GM19467 (cell line): ENCODE measurements at regions not wholly inside any gene's neighbourhood (a gene's known extent, or its start where the extent isn't known, plus 50 kb on each side); places are given as distances from the start of the nearest gene placed in this dataset.

Experiments
- ATAC-seq: cut with Tn5 transposase; IDR thresholded peaks from one replicate; pipeline ENCODE4 v1.9.1; 2021; ENCODE audit warnings: mild to moderate bottlenecking, moderate library complexity; ENCODE audit not compliant: unreplicated experiment

DNA sequence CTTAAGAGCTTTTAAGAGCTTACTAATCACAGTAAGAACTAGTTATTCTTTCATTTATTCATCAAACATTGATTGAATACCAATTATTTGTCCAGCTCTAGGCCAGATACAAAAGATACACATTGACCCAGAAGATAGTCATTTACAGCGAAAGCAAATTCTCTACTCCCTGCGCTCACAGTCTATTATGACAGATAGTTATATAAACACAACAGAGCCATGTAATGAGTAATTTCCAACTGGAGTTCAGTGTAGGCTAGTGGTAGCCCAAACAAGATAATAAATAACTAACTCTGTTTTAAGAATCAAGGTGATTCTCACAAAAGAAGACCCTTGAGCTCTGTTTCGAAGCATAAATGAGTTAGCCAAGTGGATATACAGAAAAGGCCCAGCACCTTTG is 397.8 kb upstream of the TLE4 start:
- no peak for ATAC-seq

- ATAC-seq = no peak
Measured at GRCh38 chr9:79176014-79176697, 395.6 kb upstream of the TLE4 start.

DNA sequence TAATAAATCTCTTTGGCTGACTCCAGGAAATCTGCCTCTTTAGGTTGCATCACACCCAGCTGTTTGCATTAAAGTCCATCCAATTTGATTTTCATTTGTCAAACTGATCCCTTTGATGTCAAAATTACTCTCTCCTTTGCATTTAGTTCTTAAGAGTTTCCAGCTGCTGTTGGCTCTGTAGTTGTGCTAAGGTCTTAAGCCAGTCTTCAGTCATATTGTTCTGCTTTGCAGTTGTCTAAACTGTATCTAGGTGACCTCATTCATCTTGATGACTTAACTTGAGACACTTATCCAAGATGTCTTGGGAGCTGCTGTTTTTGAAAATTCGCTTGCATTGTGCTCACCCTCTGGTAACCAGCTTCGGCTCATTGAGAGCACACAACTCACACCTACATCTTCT is 386.9 kb upstream of the TLE4 start:
- ATAC-seq = no peak

DNA sequence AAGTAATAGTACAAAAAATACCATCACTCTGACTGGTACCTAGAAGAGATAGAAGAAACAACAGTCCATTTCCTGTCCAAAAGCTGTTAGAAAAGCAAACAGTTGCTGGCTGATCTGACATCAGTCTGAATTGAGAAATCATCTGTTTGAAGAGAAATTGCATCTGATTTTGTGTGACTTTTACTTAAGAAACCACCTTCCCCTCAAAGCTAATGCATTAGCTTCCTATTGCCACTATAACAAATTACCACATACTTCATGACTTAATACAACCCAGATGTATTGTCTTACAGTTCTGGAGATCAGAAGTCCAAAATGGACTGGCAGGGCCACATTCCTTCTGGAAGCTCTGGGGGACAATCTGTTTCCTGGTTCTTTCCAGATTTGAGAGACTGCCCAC is 385.9 kb upstream of the TLE4 start:
- no peak for ATAC-seq

- no peak for ATAC-seq
Measured at GRCh38 chr9:79189511-79189924, 382.2 kb upstream of the TLE4 start.

DNA sequence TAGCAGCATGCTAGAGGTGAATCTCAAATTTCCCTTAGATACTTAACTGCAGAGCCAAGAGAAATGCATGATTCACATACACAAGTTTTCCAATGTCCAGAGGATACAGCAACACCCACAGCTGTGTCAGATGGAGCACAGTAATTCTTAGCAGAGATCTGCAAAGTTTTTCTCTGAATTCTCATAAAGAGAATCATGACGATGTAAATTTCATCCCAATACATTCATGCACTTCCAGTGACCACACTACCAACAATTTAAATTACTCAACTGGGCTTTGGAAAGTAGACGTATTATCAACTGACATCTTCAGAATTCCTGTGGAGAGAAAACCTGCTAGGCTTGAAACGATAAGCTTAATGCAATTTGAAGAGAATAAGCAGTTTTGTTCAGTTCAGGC is 378.8 kb upstream of the TLE4 start:
- ATAC-seq = no peak

DNA sequence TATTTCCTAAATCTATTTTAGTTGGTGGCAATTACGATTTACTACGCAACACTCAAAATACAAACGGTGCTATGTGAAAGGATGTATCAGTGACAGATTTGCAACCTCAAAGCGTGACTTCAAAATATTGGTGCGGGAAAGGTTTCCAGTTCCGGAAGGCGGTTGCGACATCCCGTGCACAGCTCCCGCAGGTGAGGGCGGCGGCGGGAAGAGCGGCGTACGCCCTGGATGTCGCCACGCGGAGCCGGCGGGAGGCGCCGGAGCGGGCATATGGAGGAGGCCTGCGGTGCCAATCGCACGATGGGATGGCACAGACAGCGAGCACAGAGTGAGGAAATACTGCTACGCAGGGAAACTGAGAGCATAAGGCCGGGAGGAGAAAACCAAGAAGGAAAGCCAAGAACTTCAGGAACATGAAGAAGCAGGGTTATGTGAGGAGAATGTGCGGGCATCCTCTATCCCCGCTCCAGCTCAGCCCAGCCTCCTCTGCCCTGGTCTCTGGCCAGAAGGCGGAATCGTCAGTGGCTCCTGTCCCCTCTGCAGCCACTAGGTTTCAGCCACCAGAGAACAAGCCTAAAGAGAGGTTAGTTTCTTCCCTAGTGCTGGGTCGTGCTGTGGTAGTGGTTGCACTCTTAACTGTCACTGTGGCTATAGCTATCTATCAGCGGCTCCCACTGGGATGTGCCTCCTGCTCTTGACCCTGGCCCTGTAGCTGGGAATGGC is 378.1 kb upstream of the TLE4 start:
- ATAC-seq = no peak

DNA sequence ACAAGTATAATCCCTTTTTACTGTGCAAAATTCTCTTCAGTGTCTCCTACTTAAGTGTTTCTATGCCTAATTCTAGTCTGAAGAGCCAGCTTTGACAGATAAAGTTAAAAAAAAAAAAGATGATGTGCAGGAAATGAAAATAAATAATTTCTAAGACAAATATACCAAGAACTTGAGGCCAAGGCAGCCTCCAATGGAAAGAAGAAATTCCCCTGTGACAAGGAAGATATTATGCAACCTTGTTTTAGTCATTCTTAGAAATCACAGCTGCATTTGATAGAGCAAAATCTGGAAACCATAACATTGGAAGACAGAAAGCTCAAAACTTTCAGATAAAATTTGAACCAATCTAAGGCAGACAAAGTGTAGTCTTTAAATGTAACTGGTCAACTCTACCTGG is 375.9 kb upstream of the TLE4 start:
- ATAC-seq = no peak

DNA sequence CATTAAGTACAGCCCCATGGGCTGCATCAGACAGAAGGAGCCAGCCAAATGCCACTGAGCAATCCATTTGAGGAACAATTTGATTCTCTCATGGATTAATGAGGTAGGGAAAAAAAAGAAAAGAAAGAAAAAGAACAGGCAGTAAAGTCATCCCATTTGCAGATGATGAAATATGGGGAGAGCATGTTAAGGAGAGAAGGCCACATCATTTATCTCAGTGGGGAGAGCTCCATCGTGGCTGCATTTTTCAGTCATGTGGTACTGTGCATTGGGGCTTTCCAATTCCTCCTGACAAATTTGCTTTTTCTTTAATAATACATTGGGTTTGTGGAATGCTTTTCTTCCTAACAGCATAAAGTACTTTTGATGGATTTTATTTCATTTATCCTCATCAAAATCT is 375.2 kb upstream of the TLE4 start:
- no peak for ATAC-seq

DNA sequence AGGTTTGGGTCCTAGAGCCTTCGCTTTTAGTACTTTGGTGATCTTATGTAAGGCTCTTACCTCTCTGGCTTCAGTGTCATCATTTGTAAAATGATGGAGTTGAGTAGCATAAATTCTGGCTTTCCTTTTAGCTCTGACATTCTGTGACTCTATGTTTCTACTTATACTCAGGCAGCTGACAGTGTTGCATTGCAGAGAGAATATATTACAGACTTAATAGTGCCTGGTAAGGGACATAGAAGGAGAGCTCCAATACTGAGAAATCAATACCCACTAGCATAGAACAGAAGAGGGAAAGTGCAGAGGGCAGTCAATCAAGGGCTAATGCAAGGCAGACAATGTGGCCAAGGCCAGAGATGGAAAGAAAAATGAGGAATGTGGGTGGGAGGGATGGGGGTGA is 371.4 kb upstream of the TLE4 start:
- no peak for ATAC-seq

DNA sequence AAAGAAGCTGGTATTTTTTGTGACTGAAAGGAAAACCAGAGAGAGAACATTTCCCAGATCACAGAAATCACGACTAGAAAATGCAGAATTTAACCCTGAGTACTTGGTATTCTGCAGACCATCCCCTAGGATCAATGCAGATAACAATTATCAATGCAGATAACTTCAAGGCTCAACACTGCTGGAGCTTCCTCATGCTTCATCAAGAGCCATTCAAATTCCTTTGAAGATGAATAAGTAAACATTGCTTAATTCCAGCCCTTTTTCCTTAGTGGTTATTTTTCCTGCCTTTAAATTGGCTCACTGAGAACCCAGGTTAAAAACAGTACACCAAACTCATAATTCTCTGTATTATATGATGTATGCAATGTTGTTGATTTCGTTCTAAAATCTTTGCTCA is 370.1 kb upstream of the TLE4 start:
- ATAC-seq = no peak

- no peak for ATAC-seq
Measured at GRCh38 chr9:79208791-79209396, 362.9 kb upstream of the TLE4 start.

GRCh38 chr9:79210541-79211243 is 361.1 kb upstream of the TLE4 start:
- ATAC-seq = no peak

- no peak for ATAC-seq
Measured at GRCh38 chr9:79213417-79214125, 358.2 kb upstream of the TLE4 start.

DNA sequence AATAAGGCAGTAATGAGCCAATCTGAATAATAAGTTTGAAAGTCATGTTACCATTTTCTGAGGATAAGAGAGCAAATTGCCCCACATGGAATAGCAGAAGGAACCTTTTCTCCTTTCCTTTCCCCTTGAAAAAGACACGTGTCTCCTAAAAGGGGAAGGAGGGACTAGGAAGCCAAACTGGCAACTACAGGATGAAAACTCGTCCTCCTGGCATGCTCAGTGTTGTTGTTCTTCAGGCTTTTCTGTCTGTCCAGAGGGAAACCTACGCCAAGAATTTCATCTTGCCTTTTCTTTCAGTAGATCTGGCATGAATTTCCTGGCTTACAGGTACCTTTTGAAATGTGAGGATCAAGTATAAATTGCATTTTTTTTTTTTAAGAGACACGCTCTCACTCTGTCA is 355.9 kb upstream of the TLE4 start:
- no peak for ATAC-seq

- ATAC-seq = no peak
Measured at GRCh38 chr9:79220251-79220650, 351.5 kb upstream of the TLE4 start.

GRCh38 chr9:79220666-79221065 is 351.1 kb upstream of the TLE4 start:
- ATAC-seq = no peak

DNA sequence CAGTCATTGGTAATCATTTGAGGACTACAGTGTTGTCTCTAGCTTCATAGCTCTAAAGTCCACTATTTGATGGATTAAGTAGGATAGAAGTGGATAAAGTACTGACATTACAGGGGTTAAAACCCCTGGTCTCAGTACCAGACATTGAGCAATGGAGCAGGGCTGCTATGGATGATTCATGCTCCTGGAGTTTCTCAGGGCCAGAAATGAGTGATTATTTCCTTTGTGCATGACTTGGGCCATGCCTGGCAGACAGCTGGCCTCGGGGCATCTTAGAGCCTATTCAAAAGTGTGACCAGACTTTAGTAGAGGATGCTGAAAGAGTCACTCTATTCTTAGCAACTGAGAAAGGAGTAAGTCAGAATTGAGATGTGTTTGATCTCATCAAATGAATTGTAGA is 350.7 kb upstream of the TLE4 start:
- no peak for ATAC-seq

- no peak for ATAC-seq
Measured at GRCh38 chr9:79222483-79222882, 349.3 kb upstream of the TLE4 start.

DNA sequence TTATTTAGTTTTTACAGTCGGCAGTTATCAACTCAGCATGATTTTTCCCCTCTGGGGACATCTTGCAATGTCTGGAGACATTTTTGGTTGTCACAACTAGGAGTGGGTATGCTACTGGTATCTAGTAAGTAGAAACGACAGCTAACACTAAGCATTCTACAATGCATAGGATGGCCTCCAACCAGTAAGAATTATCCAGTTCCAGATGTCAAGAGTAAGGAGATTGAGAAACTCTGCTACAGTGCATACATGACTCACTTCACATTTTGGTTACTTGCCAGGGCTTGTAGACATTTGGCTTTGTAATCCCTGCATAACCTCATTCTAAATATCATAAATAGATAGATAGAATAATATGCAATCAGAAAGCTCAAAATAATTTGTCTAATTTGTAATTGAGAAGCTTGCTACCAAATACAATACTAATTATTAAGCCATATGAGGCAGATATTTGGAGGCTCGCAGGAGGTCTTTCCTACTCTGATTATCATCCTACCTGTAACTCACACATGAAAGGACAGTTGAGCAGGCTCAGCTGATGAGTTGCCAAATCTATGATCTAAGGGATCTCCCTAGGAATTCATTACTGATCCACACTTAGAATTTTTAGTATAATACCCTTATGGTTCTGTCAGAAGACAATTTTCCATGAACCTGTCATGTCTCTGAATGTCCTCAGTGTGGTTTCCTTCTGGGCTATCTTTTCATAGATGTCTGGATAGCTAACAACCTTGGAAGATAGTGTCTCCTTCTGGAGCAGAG is 346.9 kb upstream of the TLE4 start:
- no peak for ATAC-seq
